ENCODE measurements at regions not wholly inside any gene's neighbourhood (a gene's known extent, or its start where the extent isn't known, plus 50 kb on each side); places are given as distances from the start of the nearest gene placed in this dataset.
"Not testable (repeated sequence)": the region's sequence is repeated elsewhere in the genome, so short reads cannot be mapped to it uniquely, and the experiment has no call there.

DNA sequence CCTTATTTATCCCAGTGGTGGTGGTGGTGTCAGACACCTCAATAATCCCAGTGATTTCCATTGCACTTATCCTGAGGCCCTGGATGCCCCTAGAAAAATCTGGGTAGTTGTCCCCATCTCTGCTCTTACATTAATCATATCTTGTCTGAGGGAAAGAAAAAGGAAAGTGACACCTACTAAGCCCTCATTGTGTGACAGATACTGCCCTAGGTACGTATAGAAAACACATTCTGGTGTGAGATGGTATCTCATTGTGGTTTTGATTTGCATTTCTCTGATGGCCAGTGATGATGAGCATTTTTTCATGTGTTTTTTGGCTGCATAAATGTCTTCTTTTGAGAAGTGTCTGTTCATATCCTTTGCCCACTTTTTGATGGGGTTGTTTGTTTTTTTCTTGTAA lies 162.6 kb upstream of the JADE1 start:
- DNase-seq = not testable (repeated sequence)

DNA sequence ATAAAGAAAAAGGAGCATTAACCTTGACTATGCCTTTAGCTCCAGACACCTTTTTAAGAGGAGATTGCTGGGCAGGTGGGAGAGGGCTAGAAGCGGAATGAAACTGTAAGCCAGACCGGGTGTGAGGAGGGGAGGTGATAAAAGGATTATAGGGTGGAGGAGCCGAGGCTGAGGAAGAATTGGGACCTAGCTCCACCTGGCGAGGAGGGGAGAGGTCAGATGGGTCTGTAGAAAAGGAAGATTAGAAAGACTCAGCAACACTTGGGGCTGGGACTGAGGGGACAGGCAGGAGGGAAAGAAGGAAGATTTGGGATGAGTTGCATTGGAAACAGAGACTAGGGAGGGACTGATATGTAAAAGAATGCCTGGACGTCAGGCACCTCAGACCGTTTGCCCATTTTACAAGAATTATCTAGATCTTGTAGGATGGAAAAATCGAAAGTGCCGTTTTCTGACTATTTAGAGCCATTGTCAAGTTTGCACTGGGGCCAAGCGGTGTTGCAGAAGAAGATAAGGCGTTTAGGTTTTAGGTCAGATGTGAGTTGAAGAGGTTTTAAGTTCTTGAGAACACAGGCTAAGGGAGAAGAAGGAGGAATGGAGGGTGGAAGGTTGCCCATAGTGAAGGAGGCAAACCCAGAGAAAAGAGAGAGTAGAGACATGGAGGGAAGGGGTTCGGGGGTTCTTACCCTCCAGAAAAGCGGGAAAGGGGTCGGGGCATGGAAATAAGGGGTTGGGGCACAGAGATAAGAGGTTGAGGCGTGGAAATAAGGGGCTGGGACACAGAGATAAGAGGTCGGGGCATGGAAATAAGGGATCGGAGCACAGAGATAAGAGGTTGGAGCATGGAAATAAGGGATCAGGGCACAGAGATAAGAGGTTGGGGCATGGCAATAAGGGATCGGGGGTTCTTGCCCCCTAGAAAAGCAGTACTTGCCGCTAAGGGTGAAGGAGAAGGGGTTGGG lies 164.5 kb upstream of the JADE1 start:
- DNase-seq = not testable (repeated sequence)

DNA sequence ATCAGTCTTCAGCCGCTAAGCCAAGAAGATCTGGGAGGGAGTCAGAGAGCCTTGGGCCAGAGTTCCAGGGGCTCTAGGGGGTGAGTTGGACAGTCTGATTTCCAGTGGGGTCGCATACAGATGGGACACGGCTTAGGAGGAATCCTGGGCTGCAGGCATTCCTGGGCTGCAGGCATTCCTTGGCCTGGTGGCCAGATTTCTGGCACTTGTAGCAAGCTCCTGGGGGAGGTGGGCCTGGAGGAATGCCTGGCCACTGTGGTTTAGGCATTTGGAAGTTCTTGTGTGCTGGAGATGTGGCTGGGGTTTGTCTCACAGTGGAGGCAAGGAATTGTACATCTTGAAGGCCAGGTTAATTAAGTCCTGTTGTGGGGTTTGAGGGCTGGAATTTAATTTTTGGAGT lies 165.4 kb upstream of the JADE1 start:
- DNase-seq = not testable (repeated sequence)

DNA sequence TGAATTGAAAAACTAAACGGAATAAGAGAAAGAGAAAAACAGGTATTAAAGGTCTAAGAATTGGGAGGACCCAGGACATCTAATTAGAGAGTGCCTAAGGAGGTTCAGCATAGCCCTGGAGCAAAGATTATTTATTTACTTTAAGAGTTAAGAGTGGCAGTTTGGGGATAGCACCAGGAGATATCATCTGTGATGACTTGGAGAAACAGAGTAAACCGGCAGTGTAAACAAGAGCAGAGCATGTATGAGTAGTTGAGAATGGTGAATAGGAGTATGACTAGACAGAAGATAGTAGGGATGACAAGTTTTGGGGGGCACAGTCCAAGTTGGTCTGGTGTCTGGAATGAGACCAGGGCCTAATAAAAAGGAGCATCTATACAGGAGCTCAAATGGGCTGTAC lies 167.9 kb upstream of the JADE1 start:
- not testable (repeated sequence) for DNase-seq

DNA sequence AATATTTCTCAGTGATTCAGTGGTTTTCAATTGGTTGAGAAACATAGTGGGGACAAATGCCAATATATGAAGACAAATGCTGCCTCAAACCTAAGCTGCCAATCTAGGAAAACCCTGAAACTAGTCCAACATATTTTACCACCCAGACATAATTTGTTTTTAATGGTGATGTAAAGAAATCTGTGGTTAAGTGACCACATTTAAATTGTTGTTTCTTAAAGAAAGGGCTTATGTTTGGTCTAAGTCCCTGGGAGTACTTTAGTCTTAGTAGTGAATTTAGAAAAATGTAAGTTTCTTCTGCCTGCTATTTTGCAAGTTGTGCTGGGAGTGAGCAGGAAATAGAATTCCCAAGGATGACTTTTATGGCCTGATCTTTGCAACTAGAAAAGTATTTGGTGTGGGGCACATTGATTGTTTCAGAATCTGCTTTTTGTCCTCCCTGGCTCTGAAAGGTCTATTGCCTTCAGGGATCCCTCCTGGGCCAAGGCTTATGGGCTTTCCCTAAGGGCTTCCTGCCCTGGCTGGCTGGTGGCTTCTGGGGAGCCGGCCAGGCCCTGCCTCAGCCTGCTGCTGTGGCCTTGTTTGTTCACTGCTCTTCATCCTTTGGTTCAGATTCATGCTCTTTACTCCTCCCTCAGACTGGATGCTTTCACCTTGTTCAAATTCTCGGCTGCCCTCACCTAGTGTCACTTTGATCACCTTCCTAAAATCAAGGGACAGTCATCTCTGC lies 169.8 kb upstream of the JADE1 start:
- DNase-seq = no peak

DNA sequence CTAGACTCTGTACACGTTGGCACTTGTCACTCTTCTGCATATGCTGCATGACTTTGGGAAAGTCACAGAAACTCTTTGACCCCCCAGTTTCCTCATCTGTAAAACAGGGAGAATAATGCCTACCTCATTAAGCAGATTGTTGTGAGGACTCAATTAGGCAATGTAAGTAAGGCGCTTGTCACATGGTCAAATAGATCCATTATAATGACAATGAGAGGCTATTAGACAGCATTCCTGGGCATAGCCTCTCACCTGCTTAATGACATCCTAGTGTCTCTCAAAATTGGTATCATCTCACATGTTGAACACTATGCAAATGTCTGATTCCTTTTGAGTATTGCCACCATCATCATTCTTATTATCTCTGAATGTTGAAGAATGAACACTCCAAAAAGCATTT lies 172.6 kb upstream of the JADE1 start:
- DNase-seq = no peak

DNA sequence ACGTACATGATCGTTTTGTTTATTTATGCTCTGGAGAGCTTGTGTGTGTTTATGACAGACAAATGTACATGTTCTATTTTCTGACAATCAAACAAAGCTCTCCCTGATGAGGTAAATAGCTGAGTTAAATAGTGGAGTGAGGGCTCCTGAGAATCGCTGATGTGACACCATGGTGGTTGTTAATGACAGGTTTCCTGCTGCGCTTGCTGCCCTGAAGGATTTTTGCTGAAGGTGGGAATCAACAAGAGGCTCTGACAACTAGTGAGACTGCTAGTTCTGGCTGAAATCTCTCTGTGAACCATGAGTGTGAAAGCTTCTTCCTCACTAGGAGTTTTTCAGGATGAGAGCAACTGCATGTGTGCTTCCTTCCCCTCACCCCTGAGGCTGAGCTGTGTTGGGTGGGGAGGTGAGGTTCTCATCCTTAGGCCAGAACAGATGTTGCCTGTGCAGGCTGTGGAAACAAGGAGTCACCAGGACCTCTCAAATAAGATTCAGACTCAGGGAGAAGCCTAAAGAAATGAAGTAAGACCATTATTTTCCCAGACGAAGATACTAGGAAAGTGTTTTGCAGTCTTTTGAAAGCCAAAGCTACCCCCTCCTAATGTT lies 173.4 kb upstream of the JADE1 start:
- DNase-seq = no peak

DNA sequence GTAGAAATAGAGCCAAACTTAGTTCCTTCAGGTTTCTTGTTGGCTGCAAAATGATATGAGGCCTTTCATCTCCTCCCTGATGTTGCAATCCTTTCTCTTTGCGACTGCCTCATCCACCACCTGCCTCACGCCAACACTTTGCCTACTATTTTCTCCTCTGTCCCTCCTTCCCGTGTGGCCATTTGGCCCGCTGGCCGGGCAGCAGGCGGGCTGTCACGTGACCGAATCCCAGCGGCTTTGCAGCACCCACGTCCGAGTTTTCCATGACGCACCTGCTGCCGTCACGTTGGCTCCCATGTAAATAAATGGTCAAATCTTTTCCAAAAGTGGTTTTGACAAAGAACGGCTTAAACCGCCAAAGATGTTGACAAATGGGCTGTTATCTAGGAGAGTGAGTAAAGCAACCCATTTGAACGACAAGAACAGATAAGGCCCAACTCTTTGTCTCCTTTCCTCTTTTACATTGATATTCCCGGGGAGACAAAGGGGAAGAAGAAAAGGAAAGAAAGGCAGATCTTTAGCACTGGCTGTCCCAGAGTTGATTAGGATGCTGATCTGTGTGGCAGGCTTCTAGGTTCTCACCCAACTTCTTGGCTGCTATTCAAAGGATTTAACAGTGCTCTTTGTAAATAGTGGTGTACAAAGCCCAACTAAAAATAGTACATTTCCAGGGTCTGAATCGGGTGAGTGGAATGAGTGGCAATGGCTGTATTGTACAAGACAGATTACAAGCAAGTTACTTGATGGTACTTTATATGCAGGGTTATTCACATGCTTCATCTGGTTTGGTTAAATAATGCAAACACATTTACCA lies 174.2 kb upstream of the JADE1 start:
- DNase-seq = no peak

DNA sequence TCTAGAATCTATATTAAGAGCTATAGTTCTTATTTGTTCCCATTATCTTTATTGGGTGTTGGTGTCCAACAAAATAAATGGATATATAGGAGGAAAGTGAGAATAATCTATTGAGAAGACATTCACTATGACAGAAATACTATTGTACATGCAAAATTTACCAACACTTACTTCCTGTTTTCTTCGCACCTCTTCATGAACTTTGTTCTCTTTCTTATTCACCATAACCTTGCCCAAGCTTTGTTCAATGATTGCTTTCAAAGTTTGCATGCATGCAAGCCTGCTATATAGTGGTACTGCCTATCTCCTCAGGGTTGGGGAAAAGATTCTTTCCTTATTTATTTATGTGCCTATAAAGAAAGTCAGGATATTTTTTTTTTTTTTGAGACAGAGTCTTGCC lies 176.4 kb upstream of the JADE1 start:
- DNase-seq = no peak

DNA sequence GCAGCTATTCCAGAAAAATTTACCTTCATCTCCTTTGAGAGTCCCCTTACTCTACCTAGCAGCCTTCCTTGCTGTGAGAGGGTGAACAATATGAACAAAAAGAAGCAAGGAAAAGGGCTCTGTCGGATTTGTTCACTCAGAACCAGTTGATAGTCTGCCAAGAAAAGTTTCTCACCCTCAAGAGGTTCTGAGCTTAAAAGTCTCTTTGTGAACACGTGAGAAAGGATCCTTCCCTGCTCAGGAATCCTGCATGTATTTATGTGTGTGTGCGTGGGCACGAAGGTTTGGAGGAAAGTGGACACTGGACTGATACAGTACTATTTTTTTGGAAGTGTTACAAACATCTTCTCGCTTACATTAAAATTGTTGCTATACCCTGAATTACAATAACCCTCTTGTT lies 178.6 kb upstream of the JADE1 start:
- DNase-seq = no peak

DNA sequence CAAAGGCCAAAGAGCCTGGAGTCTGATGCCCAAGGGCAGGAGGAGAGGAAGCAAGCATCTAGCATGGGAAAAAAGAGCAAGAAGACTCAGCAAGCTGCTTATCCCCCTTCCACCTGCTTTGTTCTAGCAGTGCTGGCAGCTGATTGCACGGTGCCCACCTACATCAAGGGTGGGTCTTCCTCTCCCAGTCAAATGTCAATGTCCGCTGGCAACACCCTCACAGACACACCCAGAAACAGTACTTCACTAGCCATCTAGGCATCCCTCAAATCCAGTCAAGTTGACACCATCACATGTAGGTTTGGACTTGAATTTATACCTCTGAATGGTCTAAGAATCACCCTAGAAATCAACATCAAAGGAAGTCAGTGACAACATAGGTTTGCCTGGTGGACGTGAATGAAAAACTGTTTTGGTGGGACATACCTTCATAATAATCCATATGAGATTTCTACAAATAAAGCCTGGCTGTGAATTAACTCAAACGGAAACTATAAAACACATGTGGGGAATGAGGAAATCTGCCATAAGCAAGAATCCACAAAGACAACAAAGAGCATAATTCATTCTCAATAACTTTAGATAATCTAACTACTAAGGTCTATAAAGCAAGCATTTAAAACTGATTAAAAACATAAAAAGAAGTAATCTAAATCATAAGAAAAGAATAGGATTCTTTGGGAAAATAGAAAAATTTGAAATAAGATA lies 185.8 kb upstream of the JADE1 start:
- DNase-seq = no peak

DNA sequence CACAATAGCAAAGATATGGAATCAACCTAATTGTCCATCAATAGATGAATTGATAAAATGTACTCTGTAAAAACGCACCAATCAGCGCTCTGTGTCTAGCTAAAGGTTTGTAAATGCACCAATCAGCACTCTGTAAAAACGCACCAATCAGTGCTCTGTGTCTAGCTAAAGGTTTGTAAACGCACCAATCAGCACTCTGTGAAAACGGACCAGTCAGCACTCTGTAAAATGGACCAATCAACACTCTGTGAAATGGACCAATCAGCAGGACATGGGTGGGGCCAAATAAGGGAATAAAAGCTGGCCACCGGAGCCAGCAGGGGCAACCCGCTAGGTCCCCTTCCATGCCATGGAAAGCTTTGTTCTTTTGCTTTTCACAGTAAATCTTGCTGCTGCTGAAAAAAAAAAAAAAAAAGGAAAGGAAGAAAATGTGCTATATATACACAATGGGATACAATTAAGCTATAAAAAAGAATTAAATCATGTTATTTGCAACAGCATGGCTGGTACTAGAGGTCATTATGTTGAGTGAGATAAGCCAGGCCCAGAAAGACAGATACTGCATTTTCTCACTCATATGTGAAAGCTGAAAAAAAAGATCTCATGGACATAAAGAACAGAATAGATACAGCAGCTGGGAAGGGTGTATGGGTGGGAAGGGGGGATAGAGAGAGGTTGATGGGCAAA lies 189.1 kb upstream of the JADE1 start:
- DNase-seq = not testable (repeated sequence)

DNA sequence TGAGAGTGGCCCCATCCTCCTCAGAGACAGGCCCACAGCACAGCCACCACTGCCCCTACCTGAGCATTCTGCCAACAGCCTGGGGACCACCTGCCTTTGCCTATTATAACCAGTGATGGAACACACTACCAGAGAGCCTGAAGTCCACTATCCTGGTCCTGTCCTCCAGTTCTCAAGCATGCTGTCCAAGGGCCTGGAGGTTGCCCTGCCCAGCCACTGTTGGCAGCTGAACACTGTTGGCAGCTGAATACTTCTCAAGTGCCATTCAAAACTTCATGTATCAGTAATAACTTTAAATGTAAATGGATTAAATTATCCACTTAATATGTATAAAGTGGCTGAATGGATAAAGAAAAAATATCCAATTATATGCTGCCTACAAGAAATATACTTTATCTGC lies 194.3 kb upstream of the JADE1 start:
- DNase-seq = no peak

DNA sequence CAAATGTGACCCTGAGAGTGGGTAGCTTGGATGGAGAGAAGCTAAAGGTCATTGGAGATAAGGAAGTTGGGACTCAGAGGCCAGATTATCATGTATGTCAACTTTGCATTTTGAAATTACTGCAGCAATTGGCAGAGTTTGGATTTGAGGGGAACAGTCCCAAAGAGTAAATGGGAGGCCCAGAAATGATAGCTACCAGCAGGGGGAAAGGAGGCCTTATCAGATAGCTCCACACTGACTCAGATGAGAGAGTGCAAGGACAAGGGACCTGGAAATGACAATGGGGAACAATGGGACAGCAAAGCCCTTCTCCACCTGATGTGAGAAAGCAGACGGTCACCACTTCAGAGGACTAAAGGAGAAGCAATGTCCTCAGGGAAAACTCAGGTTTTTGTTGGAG lies 201.5 kb upstream of the JADE1 start:
- no peak for DNase-seq

DNA sequence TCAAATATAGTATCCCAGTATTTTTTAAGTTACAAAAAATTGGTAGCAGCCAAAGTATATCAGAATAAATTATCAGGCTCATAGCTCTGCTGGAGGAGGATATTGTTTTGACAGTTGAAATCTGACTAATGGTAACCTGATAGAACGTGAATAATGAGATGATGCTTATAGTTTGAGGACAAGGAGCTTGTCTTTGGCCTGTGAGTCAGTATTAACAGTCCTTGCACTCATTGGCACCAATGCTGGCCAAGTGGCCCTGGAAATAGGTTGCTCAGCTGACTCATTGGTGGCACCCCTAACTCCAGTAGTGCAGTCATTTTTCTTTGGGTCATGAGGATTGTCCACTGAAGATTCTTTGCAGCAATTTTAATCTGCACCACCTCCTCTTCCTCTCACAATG lies 203.3 kb upstream of the JADE1 start:
- no peak for DNase-seq

DNA sequence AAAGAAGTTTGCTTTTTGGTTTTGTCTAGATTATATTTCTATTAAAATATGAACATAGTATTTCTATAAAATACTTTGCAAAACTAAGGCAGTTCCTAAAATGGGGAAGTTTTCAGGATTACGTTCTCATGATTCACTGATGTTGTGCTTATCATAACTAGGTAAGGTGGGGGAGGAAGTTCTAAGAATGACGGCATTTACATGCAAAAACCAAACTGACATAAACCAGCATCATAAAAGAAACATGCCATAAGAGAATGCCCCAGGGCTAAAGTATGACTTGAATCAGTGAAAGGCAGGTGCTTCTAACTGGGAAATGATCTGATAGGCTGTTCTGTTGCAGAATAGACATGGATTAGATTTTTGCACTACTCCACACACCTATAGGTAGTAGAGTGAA lies 204.7 kb upstream of the JADE1 start:
- no peak for DNase-seq

DNA sequence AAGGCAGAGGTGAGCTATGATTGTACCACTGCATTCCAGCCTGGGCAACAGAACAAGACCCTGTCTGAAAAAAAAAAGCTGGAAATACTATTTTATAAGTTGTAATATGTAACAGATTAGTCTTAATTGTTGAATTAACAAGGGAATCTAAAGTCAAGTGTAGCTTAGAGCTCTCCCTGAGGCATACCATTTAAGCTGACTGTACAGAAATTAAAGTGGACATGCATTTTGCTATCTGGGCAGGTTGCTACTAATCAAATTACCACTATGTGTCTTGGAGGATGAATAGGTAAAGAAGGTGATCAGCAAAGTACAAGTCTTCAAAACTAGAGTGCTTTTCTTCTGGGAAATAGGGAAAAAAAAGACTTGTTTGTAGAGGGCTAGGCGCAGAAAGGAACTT lies 205.3 kb upstream of the JADE1 start:
- no peak for DNase-seq

DNA sequence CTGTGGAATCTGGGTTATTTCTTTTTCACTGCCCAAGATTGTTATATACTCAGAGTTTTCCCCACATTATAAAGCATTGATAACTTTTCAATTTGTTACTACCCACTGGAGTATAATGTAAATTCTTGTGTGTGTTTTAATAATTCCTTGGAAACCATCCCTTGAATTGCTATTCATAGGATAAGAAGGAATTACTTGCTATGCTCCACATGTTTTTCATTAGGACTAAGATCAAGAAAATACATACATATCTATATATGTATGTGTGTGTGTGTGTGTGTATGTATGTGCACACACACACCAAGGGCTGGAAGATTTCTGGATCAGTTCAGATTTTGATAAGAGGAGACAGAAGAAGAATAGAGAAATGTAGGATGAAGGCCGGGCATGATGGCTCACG lies 206.4 kb upstream of the JADE1 start:
- DNase-seq = no peak

DNA sequence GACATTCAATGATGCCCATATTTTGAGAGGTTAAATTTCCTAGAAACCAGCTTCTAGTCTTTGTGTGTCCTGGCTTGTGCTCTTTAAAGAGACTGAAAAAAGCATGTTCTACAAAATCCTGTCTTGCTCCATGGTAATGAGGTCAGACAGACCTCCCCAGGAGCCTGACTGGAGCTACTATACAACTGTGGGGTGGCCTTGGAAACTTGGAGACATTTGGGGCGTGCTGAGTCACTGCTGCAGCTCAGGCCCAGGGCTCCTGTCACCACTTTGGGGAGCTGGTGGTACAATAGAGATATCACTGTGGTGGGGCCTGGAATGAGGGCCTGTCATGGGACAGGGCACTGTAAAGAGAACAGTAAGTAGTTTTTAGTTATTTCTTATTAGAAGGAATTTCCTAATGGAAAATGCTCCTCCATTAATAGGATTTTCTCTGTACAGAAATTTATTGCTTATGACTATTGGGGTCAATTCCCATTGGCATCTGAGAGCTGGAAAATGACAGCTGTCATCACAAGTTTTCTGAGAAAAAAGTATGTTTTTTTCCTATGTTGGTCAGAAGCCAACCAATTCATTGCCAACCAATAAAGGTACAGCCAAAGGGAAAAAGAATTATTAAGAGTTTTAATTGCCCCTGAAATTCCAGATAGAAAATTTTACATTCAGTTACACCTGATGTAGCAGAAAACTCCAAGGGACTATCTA lies 207.4 kb upstream of the JADE1 start:
- DNase-seq = no peak

DNA sequence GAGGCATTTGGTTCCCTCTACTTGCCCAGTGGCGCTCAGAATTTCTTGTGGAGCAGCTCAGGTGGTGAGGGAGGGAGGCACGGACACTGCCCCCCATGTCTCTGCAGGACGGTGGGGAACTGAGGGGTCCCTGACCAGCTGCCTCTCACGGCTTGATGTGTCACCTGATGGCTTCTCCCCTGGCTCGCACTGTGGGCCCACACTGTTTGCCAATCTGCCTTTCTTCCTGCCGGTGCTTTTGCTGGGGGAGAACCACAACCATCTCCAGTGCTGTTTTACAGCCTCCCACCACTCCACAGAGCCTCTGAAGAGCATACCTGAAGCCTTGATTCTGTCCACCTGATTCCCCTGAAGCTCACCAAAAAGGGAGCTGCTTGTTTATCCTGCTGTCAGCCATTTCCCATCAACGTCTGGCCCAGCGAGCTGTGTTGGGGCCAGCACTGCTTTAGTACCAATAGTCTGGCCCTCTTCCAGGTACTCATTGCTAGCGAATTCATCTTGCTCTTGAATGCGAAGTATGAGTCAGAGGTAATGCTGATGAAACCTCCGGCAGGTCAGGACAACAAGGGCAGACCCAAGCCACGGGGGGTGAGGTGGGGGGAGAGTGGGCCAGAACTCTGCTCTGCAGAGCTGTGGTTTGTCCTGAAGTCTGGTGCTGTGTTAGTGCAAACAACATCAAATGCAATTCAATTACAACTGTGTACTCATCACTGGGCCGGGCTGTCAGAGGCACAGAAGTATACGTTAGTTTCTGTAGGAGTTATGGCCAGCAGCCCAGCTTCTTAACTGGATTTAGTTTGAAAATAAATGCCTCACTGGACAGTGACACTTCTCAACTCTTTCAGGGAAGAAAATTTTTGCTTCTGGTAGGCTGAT lies 208.3 kb upstream of the JADE1 start:
- no peak for DNase-seq

Measured in activated naive CD4-positive, alpha-beta T cell treated with anti-CD3 and anti-CD28 coated beads, Interleukin-2, amount 50 U/mL, for 16 hours (primary cell).